SHP77 treated with DMSO at 0.1 percent for 48 hours (cell line): ENCODE measurements at regions not wholly inside any gene's neighbourhood (a gene's known extent, or its start where the extent isn't known, plus 50 kb on each side); places are given as distances from the start of the nearest gene placed in this dataset.

Source experiments
- DNase-seq: peaks from one replicate; lab custom pipeline; 2025; lab: John Stamatoyannopoulos, UW

DNA sequence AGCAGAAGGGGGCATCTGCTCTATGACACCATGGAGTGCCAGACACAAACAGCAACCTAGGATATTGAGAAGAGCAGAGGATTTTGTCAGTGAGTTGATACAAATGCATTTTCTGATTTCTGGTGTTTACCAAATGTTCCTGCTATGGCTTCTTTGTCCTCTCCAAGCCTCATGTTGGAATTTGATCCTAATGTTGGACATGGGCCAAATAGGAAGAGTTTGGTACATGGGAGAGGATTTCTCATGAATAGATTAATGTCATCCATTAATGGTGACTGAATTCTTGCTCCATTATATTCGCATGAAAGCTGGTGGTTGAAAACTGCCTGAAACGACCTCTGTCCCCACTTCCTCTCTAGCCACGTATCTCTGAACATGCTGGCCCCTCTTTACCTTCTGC lies 1002.2 kb upstream of the FLRT2 start:
- no peak for DNase-seq

GRCh38 chr14:84532016-84532415 lies 997.9 kb upstream of the FLRT2 start:
- DNase-seq, result no peak

DNA sequence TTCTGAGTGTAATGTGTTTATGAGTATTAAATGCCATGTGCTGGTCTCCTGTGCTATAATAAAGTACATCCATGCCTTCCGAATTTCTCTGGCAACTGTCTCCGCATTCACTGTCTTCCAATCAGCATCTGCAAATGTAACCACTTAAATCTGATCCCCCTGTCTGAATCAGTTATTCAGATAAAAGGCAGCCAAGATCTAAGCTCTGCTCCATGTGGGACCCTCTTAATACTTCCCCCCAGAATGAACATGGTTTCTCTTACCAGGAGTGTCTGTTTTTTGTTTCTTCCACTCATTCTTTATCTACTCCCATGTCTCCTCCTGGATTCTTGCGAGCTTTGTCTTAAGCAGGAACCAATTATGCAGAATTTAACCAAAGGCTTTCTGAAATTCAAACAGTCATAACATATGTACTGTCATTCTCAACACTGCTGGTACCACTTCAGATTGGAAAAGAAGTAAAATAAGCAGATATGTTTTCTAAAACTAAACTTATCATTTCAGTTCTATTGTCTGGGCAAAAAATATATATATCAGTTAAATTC lies 996.7 kb upstream of the FLRT2 start:
- no peak for DNase-seq

GRCh38 chr14:84533791-84534190 lies 996.2 kb upstream of the FLRT2 start:
- DNase-seq, result no peak

DNA sequence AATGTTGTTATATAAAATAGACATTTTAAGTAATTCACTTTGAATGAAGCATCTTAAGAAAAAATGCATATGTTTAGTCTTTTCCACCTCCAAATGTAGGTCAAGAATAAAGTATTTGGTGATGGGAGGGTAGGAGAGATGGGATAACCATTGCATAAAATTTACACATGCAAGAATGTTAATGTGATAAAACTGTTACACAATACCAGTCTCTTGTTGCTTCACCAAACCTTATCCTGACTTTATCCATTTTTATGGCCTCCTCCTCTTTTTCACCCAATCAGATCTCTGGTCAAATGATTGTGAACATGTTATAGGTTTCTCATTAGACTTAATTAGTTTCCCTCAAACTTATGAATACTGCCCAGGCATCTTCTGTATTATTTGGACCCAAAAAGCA lies 994.5 kb upstream of the FLRT2 start:
- DNase-seq, result no peak

- no peak for DNase-seq
Measured at GRCh38 chr14:84535976-84536375, 994.0 kb upstream of the FLRT2 start.

- DNase-seq, result no peak
Measured at GRCh38 chr14:84541018-84541417, 988.9 kb upstream of the FLRT2 start.

DNA sequence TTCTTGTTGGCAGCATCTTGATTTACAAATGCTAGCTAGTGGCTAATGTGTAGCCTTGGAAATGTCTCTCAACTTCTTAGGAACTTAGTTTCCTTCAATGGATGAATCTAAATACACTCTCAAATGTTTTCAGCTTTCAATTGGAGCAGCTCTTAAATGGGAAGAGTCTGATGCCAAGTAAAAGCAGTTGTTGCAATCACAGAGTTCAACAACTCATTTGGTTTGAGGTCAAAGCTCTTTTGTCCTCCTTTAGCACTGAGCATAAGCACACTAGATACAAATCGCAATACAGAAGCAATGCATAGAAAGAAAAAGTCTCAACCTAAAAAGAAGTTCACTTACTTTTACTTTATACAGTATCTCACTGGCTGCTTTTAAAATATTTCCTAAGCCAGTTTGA lies 986.1 kb upstream of the FLRT2 start:
- DNase-seq, result no peak

DNA sequence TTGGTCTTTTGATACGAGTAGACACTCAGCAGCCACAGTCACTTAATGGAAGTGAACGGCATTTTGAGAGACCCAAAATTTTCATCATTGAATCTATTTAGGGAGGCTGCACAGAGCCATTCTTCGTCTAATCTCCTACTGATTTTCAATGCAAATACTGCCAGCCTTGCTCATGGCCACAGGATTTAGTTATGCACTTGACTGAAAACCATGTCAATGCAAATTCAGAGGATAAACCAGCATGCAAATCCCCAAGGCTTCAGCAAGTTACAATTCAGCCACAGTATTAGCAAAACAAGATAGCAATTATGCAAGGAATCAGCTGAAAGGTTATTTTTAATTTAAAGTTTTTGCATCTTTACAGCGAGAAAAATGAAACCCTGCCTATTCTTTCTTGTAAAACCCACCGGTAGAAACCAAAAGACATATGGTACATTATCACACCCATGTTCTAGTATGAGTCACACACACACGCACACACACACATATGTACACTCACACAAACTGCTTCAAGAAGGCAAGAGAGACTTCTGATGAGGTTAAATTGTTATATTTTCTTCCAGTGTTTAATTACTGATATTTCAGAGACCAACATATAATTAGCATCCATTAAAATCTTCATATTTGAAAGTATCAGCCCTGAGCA lies 985.3 kb upstream of the FLRT2 start:
- DNase-seq, result no peak

- DNase-seq, result no peak
Measured at GRCh38 chr14:84546236-84546635, 983.7 kb upstream of the FLRT2 start.

DNA sequence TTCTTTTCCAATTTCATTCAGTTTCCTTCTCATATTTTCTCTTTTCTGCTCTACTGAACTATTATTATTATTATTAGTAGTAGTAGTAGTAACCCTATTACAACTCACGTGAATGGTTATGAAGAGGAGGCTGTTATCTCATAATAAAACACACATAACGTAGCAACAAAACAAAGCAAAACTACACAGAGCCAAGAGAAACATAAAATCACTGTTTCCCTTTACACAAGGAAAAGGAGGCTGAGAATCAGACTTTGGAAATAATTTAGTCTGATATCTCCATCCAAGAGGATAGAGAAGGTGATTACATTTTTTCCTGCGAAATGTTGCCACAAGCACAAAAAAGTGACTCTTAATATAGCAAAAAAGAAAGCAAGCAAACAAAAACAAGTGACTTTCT lies 975.8 kb upstream of the FLRT2 start:
- no peak for DNase-seq

- DNase-seq, result no peak
Measured at GRCh38 chr14:84555493-84555892, 974.5 kb upstream of the FLRT2 start.

GRCh38 chr14:84566109-84566508 lies 963.8 kb upstream of the FLRT2 start:
- no peak for DNase-seq

- no peak for DNase-seq
Measured at GRCh38 chr14:84575681-84576080, 954.3 kb upstream of the FLRT2 start.

GRCh38 chr14:84579292-84579691 lies 950.7 kb upstream of the FLRT2 start:
- no peak for DNase-seq

DNA sequence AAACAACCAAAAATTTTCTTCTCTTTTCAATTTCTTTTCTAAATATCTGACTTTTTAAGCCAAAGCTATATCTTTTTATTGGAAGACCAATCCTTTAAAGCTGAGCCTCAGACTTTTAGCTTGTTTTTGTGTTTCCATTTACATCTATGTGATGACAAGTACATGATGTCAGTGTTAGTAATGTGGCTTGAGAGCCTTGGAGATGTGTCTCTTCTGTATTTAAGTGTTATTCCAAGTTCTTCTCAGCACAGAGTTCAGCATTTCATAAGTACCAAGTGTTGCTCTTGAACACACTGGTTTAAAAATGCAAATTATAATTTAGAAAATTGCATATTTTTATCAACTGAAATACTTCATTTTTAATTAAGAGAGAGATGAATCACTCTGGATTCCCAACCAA lies 948.9 kb upstream of the FLRT2 start:
- DNase-seq, result no peak

DNA sequence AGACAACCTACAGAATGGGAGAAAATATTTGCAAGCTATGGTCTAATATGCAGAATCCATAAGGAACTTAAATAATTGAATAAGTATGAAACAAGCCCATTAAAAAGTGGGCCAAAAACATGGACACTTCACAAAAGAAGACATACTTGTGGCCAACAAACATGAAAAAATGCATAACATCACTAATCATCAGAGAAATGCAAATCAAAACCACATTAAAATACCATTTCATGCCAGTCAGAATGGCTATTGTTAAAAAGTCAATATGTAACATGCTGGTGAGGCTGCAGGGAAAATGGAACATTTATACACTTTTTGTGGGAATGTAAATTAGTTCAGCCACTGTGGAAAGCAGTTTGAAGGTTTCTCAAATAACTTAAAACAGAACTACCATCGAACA lies 945.4 kb upstream of the FLRT2 start:
- no peak for DNase-seq

- no peak for DNase-seq
Measured at GRCh38 chr14:84591827-84592445, 938.0 kb upstream of the FLRT2 start.

GRCh38 chr14:84592770-84593169 lies 937.2 kb upstream of the FLRT2 start:
- DNase-seq, result no peak

DNA sequence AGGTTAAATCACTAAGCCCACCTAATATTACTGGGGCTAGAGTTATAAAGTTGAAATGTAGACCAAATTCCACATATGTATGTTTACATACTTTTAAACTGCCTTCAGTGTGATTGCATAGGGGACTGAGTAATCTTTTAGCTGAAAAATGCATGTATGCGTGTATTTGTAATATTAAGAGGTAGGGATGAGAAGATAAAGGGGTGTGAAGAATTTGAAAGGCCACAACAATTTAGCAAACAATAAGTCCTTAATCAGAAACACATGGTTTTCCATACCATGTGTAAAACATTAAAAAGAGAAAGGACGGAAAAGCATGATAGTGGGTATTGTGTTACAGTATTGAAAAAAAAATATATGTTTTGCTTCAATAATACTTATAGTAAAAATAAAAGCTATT lies 919.9 kb upstream of the FLRT2 start:
- no peak for DNase-seq

GRCh38 chr14:84622357-84622756 lies 907.6 kb upstream of the FLRT2 start:
- no peak for DNase-seq

DNA sequence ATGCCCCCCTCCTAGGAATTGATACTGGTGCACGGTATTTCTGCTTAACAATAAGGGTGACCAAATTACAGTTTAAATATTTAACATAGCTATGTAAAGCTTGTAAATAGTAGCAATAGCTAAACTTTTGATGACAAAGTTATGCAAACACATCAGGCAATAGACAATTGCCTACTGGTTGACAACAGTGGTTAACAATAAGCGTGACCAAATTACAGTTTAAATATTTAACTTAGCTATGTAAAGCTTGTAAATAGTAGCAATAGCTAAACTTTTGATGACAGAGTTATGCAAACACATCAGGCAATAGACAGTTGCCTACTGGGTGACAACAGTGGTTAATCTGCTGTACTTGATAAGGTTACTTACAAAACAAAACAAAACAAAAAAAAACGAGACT lies 886.5 kb upstream of the FLRT2 start:
- DNase-seq, result peak; percentile 50

- no peak for DNase-seq
Measured at GRCh38 chr14:84646786-84647500, 883.0 kb upstream of the FLRT2 start.
